Activated CD8-positive, alpha-beta memory T cell treated with anti-CD3 and anti-CD28 coated beads, Interleukin-2, amount 50 U/mL, for 1 hour (primary cell): ENCODE measurements at regions not wholly inside any gene's neighbourhood (a gene's known extent, or its start where the extent isn't known, plus 50 kb on each side); places are given as distances from the start of the nearest gene placed in this dataset.

Source experiments
- DNase-seq: peaks from one replicate; pipeline ENCODE4 v3.0.0-alpha.2; 2020; ENCODE audit errors: extremely low read depth

DNA sequence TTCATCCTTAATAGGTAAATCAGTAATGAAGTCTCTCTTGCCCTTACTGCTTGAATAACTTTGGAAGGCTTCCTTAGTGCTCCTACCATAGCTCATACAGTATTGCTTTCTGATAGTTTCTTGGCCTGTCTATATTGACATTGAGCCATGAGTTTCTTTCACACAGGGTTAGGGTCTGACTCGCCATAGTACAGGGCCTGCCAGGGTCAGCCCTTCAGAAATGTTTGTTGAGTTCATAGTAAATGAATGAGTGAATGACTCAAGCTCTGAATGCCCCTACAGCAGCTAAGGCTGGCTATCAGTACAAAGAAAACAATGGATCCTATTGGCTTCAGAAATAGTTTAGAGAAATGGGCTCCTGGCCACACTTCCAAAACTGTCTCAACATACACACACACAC lies 65.0 kb upstream of the LRATD1 start:
- no peak for DNase-seq

DNA sequence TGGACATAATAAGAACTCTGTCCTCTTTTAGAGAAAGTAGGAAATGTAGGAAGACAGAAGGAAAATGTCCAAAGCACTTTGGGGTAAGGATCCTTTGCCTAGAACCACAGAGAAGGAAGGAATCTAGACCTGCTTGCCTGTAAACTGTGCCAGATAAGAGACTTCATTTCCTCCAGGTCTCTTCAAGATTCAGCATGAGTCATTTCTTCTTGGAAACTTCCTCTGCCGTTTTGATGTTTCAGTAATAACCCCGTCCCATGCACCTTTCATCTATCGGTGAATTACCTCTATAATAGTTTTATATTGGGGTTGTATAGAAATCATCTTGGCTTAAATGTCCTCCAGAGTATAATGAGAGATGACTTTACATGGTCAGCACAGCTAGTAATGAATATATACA lies 63.2 kb upstream of the LRATD1 start:
- DNase-seq = no peak

DNA sequence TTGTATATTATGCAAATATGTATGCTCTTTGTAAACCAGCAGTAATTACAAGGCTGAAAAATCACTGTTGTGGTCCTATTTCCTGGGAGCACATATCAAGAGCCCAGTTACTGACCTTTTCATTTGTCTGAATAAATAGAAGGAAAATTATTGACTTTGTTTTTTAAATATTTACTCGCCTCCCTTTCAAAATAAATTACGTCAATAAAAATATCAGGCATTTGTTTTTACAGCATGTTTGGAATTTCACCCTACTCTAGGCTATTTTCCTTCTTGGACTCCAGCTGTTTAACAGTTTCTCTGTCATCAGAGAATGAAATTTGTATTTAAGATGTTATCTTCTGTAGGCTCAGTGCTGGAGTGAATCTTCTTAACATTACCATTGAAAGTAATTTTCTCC lies 59.9 kb upstream of the LRATD1 start:
- DNase-seq = no peak

DNA sequence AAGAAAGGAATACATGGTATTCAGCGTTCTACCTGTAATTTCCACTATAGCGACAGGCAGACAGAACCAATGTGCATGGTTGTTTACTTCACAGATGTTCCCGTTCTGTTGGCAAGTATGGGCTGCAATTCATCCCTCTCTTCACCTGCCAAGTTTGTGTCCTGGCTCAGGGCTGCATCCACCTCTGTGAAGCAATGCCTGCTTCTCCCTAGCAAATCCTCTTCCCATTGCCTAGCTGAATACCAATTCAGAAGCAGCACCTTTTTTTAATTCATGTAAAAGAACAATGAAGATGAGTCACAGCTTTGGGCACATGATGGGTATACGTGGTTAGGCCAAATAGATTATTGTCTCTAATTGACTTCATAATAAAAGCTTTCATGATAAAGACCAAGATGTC lies 54.7 kb upstream of the LRATD1 start:
- DNase-seq = no peak
